GM23338 (cell line): ENCODE measurements at regions not wholly inside any gene's neighbourhood (a gene's known extent, or its start where the extent isn't known, plus 50 kb on each side); places are given as distances from the start of the nearest gene placed in this dataset.

Experiments
- ATAC-seq: fragments of 200-7000 bp; cut with Tn5 transposase; 3 replicates; pipeline ENCODE4 v1.9.1; 2020
- DNase-seq: peaks from one replicate; pipeline ENCODE4 v3.0.0-alpha.2; 2015; ENCODE audit warnings: low spot score
- H2AFZ ChIP-seq: fragments of 200-600 bp; sonication (generic); 2 replicates; pipeline ENCODE4 v1.8.0; 2016; ENCODE audit warnings: antibody characterized with exemption, mild to moderate bottlenecking, moderate library complexity
- H3F3A ChIP-seq: fragments of 200-600 bp; sonication (generic); replicated peaks from 2 replicates; pipeline ENCODE4 v1.8.0; 2017; ENCODE audit warnings: antibody characterized with exemption, mixed run types, low read depth
- H3K27ac ChIP-seq: fragments of 200-600 bp; sonication (generic); 2 replicates; pipeline ENCODE4 v1.6.1; 2016; ENCODE audit warnings: low read depth
- H3K27me3 ChIP-seq: fragments of 200-600 bp; sonication (generic); 2 replicates; pipeline ENCODE4 v1.8.0; 2016; ENCODE audit warnings: mild to moderate bottlenecking, mixed run types, moderate library complexity; ENCODE audit not compliant: insufficient read depth
- H3K36me3 ChIP-seq: fragments of 200-600 bp; sonication (generic); 2 replicates; pipeline ENCODE4 v1.8.0; 2016; ENCODE audit warnings: mild to moderate bottlenecking; ENCODE audit not compliant: insufficient read depth
- H3K4me1 ChIP-seq: fragments of 200-600 bp; sonication (generic); 2 replicates; pipeline ENCODE4 v1.8.0; 2016; ENCODE audit warnings: mild to moderate bottlenecking, moderate library complexity; ENCODE audit not compliant: insufficient read depth
- H3K4me2 ChIP-seq: fragments of 200-600 bp; sonication (generic); 2 replicates; pipeline ENCODE4 v1.7.1; 2017; ENCODE audit warnings: mixed run types
- H3K4me3 ChIP-seq: fragments of 200-600 bp; sonication (generic); 2 replicates; pipeline ENCODE4 v1.6.1; 2016; ENCODE audit warnings: mixed run types
- H3K79me2 ChIP-seq: fragments of 200-600 bp; sonication (generic); replicated peaks from 2 replicates; pipeline ENCODE4 v1.8.0; 2017; ENCODE audit warnings: mild to moderate bottlenecking; ENCODE audit not compliant: insufficient read depth
- H3K9me2 ChIP-seq: fragments of 200-600 bp; sonication (generic); 2 replicates; pipeline ENCODE4 v1.8.0; 2017; ENCODE audit not compliant: insufficient read depth
- H4K20me1 ChIP-seq: fragments of 200-600 bp; sonication (generic); replicated peaks from 2 replicates; pipeline ENCODE4 v1.8.0; 2017; ENCODE audit warnings: mild to moderate bottlenecking; ENCODE audit not compliant: insufficient read depth
- H3K27ac Mint-ChIP-seq: 2 replicates; pipeline ENCODE4 v1.8.0; 2020; ENCODE audit warnings: inconsistent platforms, mild to moderate bottlenecking, moderate library complexity, mixed read lengths
- H3K27me3 Mint-ChIP-seq: 3 replicates; pipeline ENCODE4 v1.8.0; 2022; ENCODE audit warnings: low read depth, mild to moderate bottlenecking, moderate library complexity, mixed read lengths, inconsistent platforms; ENCODE audit not compliant: insufficient read depth, poor library complexity
- H3K36me3 Mint-ChIP-seq: 3 replicates; pipeline ENCODE4 v1.8.0; 2021; ENCODE audit warnings: low read depth, mild to moderate bottlenecking, inconsistent platforms, moderate library complexity, mixed read lengths
- H3K4me1 Mint-ChIP-seq: 3 replicates; pipeline ENCODE4 v1.8.0; 2020; ENCODE audit warnings: mild to moderate bottlenecking, inconsistent platforms, mixed read lengths
- H3K4me3 Mint-ChIP-seq: 3 replicates; pipeline ENCODE4 v1.8.0; 2021; ENCODE audit warnings: moderate library complexity, mild to moderate bottlenecking, inconsistent platforms, mixed read lengths
- H3K9me3 Mint-ChIP-seq: 3 replicates; pipeline ENCODE4 v1.8.0; 2020; ENCODE audit warnings: moderate library complexity, mild to moderate bottlenecking, inconsistent platforms, mixed read lengths
- CREB1 ChIP-seq: fragments of 250-450 bp; sonication (Bioruptor Pico); IDR thresholded peaks from 2 replicates; pipeline ENCODE4 v1.5.0; 2020; ENCODE audit warnings: low read depth, mild to moderate bottlenecking, moderate library complexity
- EZH2 ChIP-seq: fragments of 200-600 bp; sonication (generic); IDR thresholded peaks from one replicate; pipeline ENCODE4 v1.8.0; 2017; ENCODE audit warnings: antibody characterized with exemption, mild to moderate bottlenecking, low read depth; ENCODE audit not compliant: unreplicated experiment
- EZH2phosphoT487 ChIP-seq: fragments of 200-600 bp; sonication (generic); IDR thresholded peaks from one replicate; pipeline ENCODE4 v1.8.1; 2018; ENCODE audit warnings: antibody characterized with exemption; ENCODE audit not compliant: unreplicated experiment
- JUNB ChIP-seq: IDR thresholded peaks from one replicate; pipeline ENCODE4 v1.6.1; 2016; ENCODE audit warnings: antibody characterized with exemption; ENCODE audit not compliant: unreplicated experiment
- NANOG ChIP-seq: IDR thresholded peaks from 2 replicates; pipeline ENCODE4 v1.6.1; 2016; ENCODE audit warnings: antibody characterized with exemption, borderline replicate concordance
- POLR2AphosphoS5 ChIP-seq: IDR thresholded peaks from 2 replicates; pipeline ENCODE4 v1.6.1; 2016; ENCODE audit warnings: antibody characterized with exemption, low read depth
- STAT1 ChIP-seq: IDR thresholded peaks from one replicate; pipeline ENCODE4 v1.6.1; 2016; ENCODE audit warnings: antibody characterized with exemption; ENCODE audit not compliant: unreplicated experiment
- ZNF114 ChIP-seq: fragments of 250-450 bp; sonication (Bioruptor Pico); IDR thresholded peaks from 2 replicates; pipeline ENCODE4 v1.5.0; 2020; ENCODE audit warnings: mild to moderate bottlenecking, moderate library complexity
- ZNF331 ChIP-seq: fragments of 250-450 bp; sonication (Bioruptor Pico); IDR thresholded peaks from 2 replicates; pipeline ENCODE4 v1.5.0; 2020; ENCODE audit warnings: low read depth, mild to moderate bottlenecking, moderate library complexity
- TF ChIP-seq, protein P1 (sequence below): fragments of 250-450 bp; sonication (Bioruptor Pico); IDR thresholded peaks from 2 replicates; pipeline ENCODE4 v1.5.0; 2020; ENCODE audit warnings: mild to moderate bottlenecking, moderate library complexity
- TF ChIP-seq, protein P2 (sequence below): IDR thresholded peaks from one replicate; pipeline ENCODE4 v1.6.1; 2018; ENCODE audit warnings: antibody characterized with exemption; ENCODE audit not compliant: unreplicated experiment
- TF ChIP-seq, protein P3 (sequence below), 2 experiments: fragments of 200-600 bp in 1 of 2; sonication (generic) in 1 of 2; conservative IDR thresholded peaks; 2 replicates each; pipeline versions ENCODE4 v1.5.1 to v1.6.1; 2016 to 2017; ENCODE audit warnings: antibody characterized with exemption in 2 of 2, low read depth in 2 of 2, mild to moderate bottlenecking in 2 of 2, moderate library complexity in 1 of 2
- TF ChIP-seq, protein P4 (sequence below): IDR thresholded peaks from 2 replicates; pipeline ENCODE4 v1.6.1; 2016; ENCODE audit warnings: antibody characterized with exemption

DNA sequence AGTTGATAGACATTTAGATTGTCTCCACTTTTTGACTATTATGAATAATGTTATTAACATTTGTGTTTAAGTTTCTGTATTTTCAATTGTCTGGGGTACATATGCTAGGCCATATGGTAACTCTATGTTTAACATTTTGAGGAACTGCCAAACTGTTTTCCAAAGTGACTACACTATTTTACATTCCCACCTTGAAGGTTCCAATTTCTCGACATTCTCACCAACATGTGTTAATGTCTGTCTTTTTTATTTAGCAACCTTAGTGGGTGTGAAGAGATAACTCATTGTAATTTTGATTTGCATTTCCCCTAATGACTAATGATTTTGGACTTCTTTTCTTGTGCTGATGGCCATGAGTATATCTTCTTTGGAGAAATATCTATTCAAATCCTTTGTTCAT is 832.4 kb downstream of the DNAJB9 start (continued):
- TF ChIP-seq, protein P1, sequence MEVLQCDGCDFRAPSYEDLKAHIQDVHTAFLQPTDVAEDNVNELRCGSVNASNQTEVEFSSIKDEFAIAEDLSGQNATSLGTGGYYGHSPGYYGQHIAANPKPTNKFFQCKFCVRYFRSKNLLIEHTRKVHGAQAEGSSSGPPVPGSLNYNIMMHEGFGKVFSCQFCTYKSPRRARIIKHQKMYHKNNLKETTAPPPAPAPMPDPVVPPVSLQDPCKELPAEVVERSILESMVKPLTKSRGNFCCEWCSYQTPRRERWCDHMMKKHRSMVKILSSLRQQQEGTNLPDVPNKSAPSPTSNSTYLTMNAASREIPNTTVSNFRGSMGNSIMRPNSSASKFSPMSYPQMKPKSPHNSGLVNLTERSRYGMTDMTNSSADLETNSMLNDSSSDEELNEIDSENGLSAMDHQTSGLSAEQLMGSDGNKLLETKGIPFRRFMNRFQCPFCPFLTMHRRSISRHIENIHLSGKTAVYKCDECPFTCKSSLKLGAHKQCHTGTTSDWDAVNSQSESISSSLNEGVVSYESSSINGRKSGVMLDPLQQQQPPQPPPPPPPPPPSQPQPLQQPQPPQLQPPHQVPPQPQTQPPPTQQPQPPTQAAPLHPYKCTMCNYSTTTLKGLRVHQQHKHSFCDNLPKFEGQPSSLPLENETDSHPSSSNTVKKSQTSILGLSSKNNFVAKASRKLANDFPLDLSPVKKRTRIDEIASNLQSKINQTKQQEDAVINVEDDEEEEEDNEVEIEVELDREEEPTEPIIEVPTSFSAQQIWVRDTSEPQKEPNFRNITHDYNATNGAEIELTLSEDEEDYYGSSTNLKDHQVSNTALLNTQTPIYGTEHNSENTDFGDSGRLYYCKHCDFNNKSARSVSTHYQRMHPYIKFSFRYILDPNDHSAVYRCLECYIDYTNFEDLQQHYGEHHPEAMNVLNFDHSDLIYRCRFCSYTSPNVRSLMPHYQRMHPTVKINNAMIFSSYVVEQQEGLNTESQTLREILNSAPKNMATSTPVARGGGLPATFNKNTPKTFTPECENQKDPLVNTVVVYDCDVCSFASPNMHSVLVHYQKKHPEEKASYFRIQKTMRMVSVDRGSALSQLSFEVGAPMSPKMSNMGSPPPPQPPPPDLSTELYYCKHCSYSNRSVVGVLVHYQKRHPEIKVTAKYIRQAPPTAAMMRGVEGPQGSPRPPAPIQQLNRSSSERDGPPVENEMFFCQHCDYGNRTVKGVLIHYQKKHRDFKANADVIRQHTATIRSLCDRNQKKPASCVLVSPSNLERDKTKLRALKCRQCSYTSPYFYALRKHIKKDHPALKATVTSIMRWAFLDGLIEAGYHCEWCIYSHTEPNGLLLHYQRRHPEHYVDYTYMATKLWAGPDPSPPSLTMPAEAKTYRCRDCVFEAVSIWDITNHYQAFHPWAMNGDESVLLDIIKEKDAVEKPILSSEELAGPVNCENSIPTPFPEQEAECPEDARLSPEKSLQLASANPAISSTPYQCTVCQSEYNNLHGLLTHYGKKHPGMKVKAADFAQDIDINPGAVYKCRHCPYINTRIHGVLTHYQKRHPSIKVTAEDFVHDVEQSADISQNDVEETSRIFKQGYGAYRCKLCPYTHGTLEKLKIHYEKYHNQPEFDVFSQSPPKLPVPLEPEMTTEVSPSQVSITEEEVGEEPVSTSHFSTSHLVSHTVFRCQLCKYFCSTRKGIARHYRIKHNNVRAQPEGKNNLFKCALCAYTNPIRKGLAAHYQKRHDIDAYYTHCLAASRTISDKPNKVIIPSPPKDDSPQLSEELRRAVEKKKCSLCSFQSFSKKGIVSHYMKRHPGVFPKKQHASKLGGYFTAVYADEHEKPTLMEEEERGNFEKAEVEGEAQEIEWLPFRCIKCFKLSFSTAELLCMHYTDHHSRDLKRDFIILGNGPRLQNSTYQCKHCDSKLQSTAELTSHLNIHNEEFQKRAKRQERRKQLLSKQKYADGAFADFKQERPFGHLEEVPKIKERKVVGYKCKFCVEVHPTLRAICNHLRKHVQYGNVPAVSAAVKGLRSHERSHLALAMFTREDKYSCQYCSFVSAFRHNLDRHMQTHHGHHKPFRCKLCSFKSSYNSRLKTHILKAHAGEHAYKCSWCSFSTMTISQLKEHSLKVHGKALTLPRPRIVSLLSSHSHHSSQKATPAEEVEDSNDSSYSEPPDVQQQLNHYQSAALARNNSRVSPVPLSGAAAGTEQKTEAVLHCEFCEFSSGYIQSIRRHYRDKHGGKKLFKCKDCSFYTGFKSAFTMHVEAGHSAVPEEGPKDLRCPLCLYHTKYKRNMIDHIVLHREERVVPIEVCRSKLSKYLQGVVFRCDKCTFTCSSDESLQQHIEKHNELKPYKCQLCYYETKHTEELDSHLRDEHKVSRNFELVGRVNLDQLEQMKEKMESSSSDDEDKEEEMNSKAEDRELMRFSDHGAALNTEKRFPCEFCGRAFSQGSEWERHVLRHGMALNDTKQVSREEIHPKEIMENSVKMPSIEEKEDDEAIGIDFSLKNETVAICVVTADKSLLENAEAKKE (CRISPR knock-in tag), result no peak
- TF ChIP-seq ZNF331 (CRISPR knock-in tag) (no peak), STAT1 (no peak), EZH2 (no peak), POLR2AphosphoS5 (no peak), CREB1 (no peak)

DNA sequence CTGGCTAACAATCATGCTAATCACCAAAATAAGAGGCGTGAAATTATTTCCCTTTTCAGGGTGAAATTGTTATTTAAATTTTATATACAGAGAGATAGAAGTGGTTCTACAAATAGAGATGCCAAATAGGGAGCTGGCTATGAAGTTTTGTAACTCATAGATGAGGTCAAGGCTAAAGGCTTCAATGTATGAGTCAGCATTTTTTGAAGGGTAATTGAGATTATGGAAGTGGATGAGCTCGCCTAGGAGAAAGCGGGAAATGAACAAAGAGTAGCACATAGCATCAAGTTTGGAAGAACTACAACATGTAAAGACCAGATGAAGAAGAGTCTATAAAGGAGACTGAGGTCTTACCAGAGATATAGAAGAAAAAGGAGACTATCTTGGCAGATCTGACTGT is 838.1 kb downstream of the DNAJB9 start:
- no peak overlapping the region for H3K27ac ChIP-seq
- ATAC-seq, result no peak
- no peaks in the 10 kb centered on the region for H3F3A ChIP-seq
- no peaks in the 10 kb centered on the region for H3K36me3 Mint-ChIP-seq
- H2AFZ ChIP-seq, result no peak overlapping the region
- no peaks in the 10 kb centered on the region for H4K20me1 ChIP-seq
- no peak overlapping the region for H3K4me3 ChIP-seq
- no peaks in the 10 kb centered on the region for H3K9me3 Mint-ChIP-seq
- peaks cover 3% of the 10 kb centered on the region for H3K27me3 Mint-ChIP-seq
- H3K4me3 Mint-ChIP-seq, result no peak overlapping the region
- H3K9me2 ChIP-seq, result peaks cover 8% of the 10 kb centered on the region; the same call in 1 of the 2 replicates
- H3K4me2 ChIP-seq, result no peak overlapping the region
- H3K79me2 ChIP-seq, result no peaks in the 10 kb centered on the region
- peaks cover 16% of the 10 kb centered on the region for H3K4me1 Mint-ChIP-seq
- no peak for DNase-seq
- H3K27ac Mint-ChIP-seq, result peak overlapping the region; percentile 10; the same call in 1 of the 2 replicates
- H3K4me1 ChIP-seq, result peaks cover 4% of the 10 kb centered on the region; the same call in 1 of the 2 replicates
- H3K36me3 ChIP-seq, result no peaks in the 10 kb centered on the region
- no peaks in the 10 kb centered on the region for H3K27me3 ChIP-seq
- TF ChIP-seq NANOG (no peak), ZNF114 (CRISPR knock-in tag) (no peak), EZH2phosphoT487 (no peak), CREB1 (no peak), JUNB (no peak), STAT1 (no peak), ZNF331 (CRISPR knock-in tag) (no peak)
- TF ChIP-seq, protein P2, sequence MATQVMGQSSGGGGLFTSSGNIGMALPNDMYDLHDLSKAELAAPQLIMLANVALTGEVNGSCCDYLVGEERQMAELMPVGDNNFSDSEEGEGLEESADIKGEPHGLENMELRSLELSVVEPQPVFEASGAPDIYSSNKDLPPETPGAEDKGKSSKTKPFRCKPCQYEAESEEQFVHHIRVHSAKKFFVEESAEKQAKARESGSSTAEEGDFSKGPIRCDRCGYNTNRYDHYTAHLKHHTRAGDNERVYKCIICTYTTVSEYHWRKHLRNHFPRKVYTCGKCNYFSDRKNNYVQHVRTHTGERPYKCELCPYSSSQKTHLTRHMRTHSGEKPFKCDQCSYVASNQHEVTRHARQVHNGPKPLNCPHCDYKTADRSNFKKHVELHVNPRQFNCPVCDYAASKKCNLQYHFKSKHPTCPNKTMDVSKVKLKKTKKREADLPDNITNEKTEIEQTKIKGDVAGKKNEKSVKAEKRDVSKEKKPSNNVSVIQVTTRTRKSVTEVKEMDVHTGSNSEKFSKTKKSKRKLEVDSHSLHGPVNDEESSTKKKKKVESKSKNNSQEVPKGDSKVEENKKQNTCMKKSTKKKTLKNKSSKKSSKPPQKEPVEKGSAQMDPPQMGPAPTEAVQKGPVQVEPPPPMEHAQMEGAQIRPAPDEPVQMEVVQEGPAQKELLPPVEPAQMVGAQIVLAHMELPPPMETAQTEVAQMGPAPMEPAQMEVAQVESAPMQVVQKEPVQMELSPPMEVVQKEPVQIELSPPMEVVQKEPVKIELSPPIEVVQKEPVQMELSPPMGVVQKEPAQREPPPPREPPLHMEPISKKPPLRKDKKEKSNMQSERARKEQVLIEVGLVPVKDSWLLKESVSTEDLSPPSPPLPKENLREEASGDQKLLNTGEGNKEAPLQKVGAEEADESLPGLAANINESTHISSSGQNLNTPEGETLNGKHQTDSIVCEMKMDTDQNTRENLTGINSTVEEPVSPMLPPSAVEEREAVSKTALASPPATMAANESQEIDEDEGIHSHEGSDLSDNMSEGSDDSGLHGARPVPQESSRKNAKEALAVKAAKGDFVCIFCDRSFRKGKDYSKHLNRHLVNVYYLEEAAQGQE, result no peak
- TF ChIP-seq, protein P3, sequence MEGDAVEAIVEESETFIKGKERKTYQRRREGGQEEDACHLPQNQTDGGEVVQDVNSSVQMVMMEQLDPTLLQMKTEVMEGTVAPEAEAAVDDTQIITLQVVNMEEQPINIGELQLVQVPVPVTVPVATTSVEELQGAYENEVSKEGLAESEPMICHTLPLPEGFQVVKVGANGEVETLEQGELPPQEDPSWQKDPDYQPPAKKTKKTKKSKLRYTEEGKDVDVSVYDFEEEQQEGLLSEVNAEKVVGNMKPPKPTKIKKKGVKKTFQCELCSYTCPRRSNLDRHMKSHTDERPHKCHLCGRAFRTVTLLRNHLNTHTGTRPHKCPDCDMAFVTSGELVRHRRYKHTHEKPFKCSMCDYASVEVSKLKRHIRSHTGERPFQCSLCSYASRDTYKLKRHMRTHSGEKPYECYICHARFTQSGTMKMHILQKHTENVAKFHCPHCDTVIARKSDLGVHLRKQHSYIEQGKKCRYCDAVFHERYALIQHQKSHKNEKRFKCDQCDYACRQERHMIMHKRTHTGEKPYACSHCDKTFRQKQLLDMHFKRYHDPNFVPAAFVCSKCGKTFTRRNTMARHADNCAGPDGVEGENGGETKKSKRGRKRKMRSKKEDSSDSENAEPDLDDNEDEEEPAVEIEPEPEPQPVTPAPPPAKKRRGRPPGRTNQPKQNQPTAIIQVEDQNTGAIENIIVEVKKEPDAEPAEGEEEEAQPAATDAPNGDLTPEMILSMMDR (conservative IDR thresholded peaks at IDR 0.05; ENCODE audit: low read depth in 2 of 2), result no peak
- TF ChIP-seq, protein P4, sequence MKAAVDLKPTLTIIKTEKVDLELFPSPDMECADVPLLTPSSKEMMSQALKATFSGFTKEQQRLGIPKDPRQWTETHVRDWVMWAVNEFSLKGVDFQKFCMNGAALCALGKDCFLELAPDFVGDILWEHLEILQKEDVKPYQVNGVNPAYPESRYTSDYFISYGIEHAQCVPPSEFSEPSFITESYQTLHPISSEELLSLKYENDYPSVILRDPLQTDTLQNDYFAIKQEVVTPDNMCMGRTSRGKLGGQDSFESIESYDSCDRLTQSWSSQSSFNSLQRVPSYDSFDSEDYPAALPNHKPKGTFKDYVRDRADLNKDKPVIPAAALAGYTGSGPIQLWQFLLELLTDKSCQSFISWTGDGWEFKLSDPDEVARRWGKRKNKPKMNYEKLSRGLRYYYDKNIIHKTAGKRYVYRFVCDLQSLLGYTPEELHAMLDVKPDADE, result no peak
